HUES48 (cell line): ENCODE measurements at regions not wholly inside any gene's neighbourhood (a gene's known extent, or its start where the extent isn't known, plus 50 kb on each side); places are given as distances from the start of the nearest gene placed in this dataset.
"Not testable (repeated sequence)": the region's sequence is repeated elsewhere in the genome, so short reads cannot be mapped to it uniquely, and the experiment has no call there.

Source experiments
- H3K27ac ChIP-seq: one replicate; pipeline ENCODE4 v1.7.0; 2013; ENCODE audit warnings: low read depth, low read length, inconsistent platforms
- H3K27me3 ChIP-seq: 2 replicates; pipeline ENCODE4 v1.6.1; 2013; ENCODE audit warnings: mild to moderate bottlenecking, low read length; ENCODE audit not compliant: control insufficient read depth, insufficient read depth
- H3K36me3 ChIP-seq: 2 replicates; pipeline ENCODE4 v1.6.1; 2013; ENCODE audit warnings: low read length; ENCODE audit not compliant: control insufficient read depth, insufficient read depth
- H3K4me1 ChIP-seq: 2 replicates; pipeline ENCODE4 v1.6.1; 2013; ENCODE audit warnings: mild to moderate bottlenecking, low read length; ENCODE audit not compliant: control insufficient read depth, insufficient read depth
- H3K4me3 ChIP-seq: 2 replicates; pipeline ENCODE4 v1.5.1; 2013; ENCODE audit warnings: mild to moderate bottlenecking, low read depth, low read length
- H3K9ac ChIP-seq: 2 replicates; pipeline ENCODE4 v1.6.1; 2013; ENCODE audit warnings: mild to moderate bottlenecking, low read depth, low read length, moderate library complexity
- H3K9me3 ChIP-seq: 2 replicates; pipeline ENCODE4 v1.6.1; 2013; ENCODE audit warnings: low read length; ENCODE audit not compliant: control insufficient read depth, insufficient read depth

DNA sequence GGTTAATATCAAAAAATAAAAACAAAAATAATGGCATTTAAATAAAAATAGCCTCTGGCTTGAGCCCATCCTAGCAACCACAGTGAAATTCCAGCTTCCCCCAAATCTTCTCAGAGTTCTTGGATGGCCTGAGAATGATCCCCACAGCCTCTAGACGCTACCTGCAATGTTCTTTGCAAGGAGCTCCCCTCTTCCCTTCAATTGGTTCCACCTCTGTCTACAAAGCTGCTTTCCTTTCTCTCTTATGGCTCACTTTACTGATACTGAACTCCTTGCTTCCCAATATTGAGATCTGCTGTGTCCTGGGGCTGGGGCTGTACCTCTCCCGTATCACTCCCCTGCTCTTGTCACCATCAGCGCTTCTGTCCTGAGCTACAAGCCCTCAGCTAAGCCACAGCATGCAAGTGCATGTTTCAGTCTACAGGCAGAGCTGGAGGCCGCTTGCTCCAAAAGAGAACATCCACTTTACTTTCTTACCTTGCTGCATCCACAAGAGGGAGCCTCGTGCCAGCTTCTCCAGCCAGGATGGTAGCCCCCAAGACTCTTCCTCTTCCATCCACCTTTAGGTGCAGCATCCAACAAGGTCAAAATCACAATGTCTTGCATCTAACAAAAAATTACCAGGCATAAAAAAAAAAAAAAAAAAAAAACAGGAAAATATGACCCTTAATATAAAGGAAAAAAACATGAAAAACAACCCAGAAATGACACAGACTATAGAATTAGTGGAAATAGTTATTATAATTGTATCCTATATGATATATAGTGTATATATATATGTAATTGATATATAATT is 57.4 kb upstream of the PRSS3 start:
- H3K27ac ChIP-seq, result no peak overlapping the region
- H3K9ac ChIP-seq, result no peak overlapping the region
- H3K36me3 ChIP-seq, result no peaks in the 10 kb centered on the region
- H3K4me1 ChIP-seq, result no peaks in the 10 kb centered on the region
- no peaks in the 10 kb centered on the region for H3K9me3 ChIP-seq
- no peak overlapping the region for H3K4me3 ChIP-seq
- H3K27me3 ChIP-seq, result no peaks in the 10 kb centered on the region

DNA sequence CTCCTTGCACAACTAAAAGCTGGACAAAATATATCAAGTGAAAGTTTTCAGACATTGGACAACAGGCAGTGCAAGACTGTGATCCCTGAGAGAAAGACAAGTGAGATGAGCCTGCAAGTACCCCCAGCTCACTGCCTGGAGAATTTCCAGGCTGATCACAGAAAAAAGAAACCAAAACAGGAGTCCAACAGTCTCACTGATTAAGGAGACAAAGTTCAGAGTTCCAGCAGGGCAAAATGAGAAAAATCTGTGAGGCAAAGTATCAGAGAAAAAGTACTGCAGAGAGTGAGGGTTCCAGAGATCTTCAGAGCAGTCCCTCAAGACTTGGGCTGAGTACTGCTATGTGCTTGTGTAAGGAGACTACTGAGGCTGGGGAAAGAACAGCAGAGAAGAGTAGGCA is 56.0 kb upstream of the PRSS3 start:
- Histone ChIP-seq H3K9me3 (no peaks in the 10 kb centered on the region), H3K9ac (no peak overlapping the region), H3K4me1 (no peaks in the 10 kb centered on the region), H3K27me3 (no peaks in the 10 kb centered on the region), H3K36me3 (no peaks in the 10 kb centered on the region), H3K4me3 (no peak overlapping the region), H3K27ac (no peak overlapping the region)

DNA sequence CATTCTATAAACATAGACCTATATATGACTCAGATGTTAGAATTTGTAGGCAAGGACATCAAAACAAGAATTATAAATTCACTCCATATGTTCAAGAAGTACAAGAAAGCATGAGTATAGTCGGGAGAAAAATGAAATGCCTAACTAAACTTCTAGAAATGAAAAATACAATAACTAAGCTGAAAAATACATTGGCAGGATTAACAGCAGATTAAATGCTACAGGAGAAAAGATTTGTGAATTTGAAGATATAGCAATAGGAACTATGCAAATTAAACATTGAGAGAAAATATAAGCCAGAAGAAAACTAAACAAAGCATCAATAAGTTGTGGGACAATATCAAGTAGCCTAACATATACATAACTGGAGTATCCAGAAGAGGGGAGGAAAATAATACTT is 55.3 kb upstream of the PRSS3 start:
- Histone ChIP-seq H3K27ac (no peak overlapping the region), H3K4me3 (no peak overlapping the region), H3K9ac (no peak overlapping the region), H3K4me1 (no peaks in the 10 kb centered on the region), H3K36me3 (no peaks in the 10 kb centered on the region), H3K27me3 (no peaks in the 10 kb centered on the region), H3K9me3 (no peaks in the 10 kb centered on the region)

DNA sequence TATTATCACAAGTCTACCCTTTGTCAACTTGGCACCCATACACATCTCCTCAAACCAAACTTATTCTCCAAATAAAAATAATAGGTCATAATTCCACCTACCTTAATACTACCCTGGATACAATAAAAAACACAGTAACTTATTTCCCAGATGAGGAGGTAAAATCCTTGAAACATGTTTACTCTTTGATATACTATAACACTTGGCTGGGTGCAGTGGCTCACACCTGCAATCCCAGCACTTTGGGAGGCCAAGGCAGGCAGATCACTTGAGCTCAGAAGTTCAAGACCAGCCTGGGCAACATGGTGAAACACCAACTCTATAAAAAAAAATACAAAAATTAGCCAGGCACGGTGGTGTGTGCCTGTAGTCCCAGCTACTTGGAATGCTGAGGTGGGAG is 54.4 kb upstream of the PRSS3 start:
- not testable (repeated sequence) for H3K4me1 ChIP-seq, H3K36me3 ChIP-seq, H3K27me3 ChIP-seq, H3K9me3 ChIP-seq, H3K27ac ChIP-seq, H3K4me3 ChIP-seq, H3K9ac ChIP-seq

DNA sequence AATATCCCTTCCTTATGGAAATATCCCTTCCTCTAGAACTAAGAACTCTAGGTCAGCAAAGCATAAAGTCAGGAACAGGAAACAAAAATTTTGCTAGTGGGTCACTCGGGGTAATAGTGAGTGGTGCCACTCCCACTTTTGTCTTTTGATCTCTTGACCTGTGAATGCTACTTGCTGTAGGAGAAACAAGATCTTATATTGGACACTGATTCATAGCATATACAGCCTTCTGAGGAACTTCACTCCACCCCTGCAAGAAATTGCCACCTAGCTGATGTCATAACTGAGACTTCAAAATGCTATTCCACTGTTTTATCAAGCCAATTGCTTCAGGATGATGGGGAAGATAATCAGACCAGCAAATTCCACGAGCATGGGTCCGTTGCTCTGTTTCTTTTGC is 53.3 kb upstream of the PRSS3 start:
- Histone ChIP-seq H3K4me3 (no peak overlapping the region), H3K36me3 (no peaks in the 10 kb centered on the region), H3K4me1 (no peaks in the 10 kb centered on the region), H3K9me3 (no peaks in the 10 kb centered on the region), H3K27me3 (no peaks in the 10 kb centered on the region), H3K27ac (no peak overlapping the region), H3K9ac (no peak overlapping the region)

DNA sequence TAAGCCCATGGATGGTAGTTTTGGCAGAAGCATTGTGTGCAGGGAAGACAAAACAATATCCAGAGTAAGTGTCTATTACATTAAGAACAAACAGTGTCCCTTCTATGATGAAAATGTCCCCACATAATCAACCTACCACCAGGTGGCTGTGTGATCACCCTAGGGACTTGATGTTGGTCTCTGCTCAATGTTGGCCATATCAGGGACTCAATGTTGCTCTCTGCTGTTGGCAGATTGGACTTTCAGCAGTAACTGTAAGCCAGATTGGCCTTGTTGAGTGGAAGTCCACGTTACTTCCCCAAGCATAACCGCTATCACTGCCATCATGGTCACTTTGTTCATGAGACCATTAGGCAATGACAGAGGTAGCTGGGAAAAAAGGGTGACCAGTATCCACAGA is 52.8 kb upstream of the PRSS3 start:
- Histone ChIP-seq H3K9me3 (no peaks in the 10 kb centered on the region), H3K4me1 (no peaks in the 10 kb centered on the region), H3K4me3 (no peak overlapping the region), H3K9ac (no peak overlapping the region), H3K36me3 (no peaks in the 10 kb centered on the region), H3K27me3 (no peaks in the 10 kb centered on the region), H3K27ac (no peak overlapping the region)
